K562 (cell line): ENCODE measurements at regions not wholly inside any gene's neighbourhood (a gene's known extent, or its start where the extent isn't known, plus 50 kb on each side); places are given as distances from the start of the nearest gene placed in this dataset.

ENCODE experiments used
- NFIC ChIP-seq: fragments of 450-650 bp; IDR thresholded peaks from 2 replicates; pipeline ENCODE4 v1.6.1; 2017; ENCODE audit warnings: mild to moderate bottlenecking, inconsistent platforms
- RAD21 ChIP-seq, 2 experiments: fragments of 250-450 bp in 1 of 2; fragments of 450-650 bp in 1 of 2; sonication (Bioruptor Pico) in 1 of 2; formaldehyde crosslinking in 1 of 2; IDR thresholded peaks in 1 of 2; conservative IDR thresholded peaks in 1 of 2; 2 replicates each; pipeline versions ENCODE4 v1.4.0 to v1.8.0; 2020 to 2022; ENCODE audit warnings: mild to moderate bottlenecking in 2 of 2, moderate library complexity in 1 of 2
- TF ChIP-seq, protein P1 (sequence below): sonication (generic); formaldehyde crosslinking; IDR thresholded peaks from 2 replicates; pipeline ENCODE4 v1.8.1; 2023; ENCODE audit warnings: mild to moderate bottlenecking, missing genetic modification reagents, moderate library complexity

- TF ChIP-seq RAD21 (CRISPR knock-in tag; conservative IDR thresholded peaks at IDR 0.05 in 1 of 2, IDR thresholded peaks at IDR 0.05 in 1 of 2) = no peak
- TF ChIP-seq NFIC = no peak; the same call in 1 of the 2 replicates
- TF ChIP-seq, protein P1, sequence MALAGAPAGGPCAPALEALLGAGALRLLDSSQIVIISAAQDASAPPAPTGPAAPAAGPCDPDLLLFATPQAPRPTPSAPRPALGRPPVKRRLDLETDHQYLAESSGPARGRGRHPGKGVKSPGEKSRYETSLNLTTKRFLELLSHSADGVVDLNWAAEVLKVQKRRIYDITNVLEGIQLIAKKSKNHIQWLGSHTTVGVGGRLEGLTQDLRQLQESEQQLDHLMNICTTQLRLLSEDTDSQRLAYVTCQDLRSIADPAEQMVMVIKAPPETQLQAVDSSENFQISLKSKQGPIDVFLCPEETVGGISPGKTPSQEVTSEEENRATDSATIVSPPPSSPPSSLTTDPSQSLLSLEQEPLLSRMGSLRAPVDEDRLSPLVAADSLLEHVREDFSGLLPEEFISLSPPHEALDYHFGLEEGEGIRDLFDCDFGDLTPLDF (CRISPR knock-in tag) = no peak
These were observed 89.6 kb downstream of the FAM161A start for GRCh38 chr2:61764035-61764800.
